ENCODE measurements at regions not wholly inside any gene's neighbourhood (a gene's known extent, or its start where the extent isn't known, plus 50 kb on each side); places are given as distances from the start of the nearest gene placed in this dataset.

- TF ChIP-seq CTCF (IDR thresholded peaks at IDR 0.05): no peak
- Histone ChIP-seq H3K27me3 (no peaks in the 10 kb centered on the region), H3K9me3 (no peaks in the 10 kb centered on the region), H3K4me1 (no peaks in the 10 kb centered on the region), H3K36me3 (no peaks in the 10 kb centered on the region), H3K27ac (no peak overlapping the region), H3K4me3 (no peak overlapping the region)
- DNase-seq (no peak), ATAC-seq (no peak)
- intact Hi-C loops (cut with DNase I): no loop called here
Measured at GRCh38 chr4:145297556-145297955, 117.2 kb upstream of the OTUD4 start.

GRCh38 chr4:145295547-145295946 is 115.2 kb upstream of the OTUD4 start:
- Histone ChIP-seq H3K9me3 (no peaks in the 10 kb centered on the region), H3K4me3 (no peak overlapping the region), H3K4me1 (no peaks in the 10 kb centered on the region), H3K36me3 (no peaks in the 10 kb centered on the region), H3K27me3 (no peaks in the 10 kb centered on the region), H3K27ac (no peak overlapping the region)
- TF ChIP-seq CTCF (IDR thresholded peaks at IDR 0.05): no peak
- intact Hi-C loops (cut with DNase I): no loop called here
- ATAC-seq (no peak), DNase-seq (no peak)

GRCh38 chr4:145295122-145295521 is 114.7 kb upstream of the OTUD4 start:
- ATAC-seq (no peak), DNase-seq (no peak)
- Histone ChIP-seq H3K27ac (no peak overlapping the region), H3K9me3 (no peaks in the 10 kb centered on the region), H3K4me1 (no peaks in the 10 kb centered on the region), H3K27me3 (no peaks in the 10 kb centered on the region), H3K36me3 (no peaks in the 10 kb centered on the region), H3K4me3 (no peak overlapping the region)
- intact Hi-C loops (cut with DNase I): no loop called here
- no peak for TF ChIP-seq CTCF (IDR thresholded peaks at IDR 0.05)

- no peak for ATAC-seq
- H3K27me3 ChIP-seq: no peaks in the 10 kb centered on the region
- H3K27ac ChIP-seq: no peak overlapping the region
- H3K36me3 ChIP-seq: no peaks in the 10 kb centered on the region
- no peak overlapping the region for H3K4me3 ChIP-seq
- TF ChIP-seq CTCF (IDR thresholded peaks at IDR 0.05): no peak
- H3K4me1 ChIP-seq: no peaks in the 10 kb centered on the region
- no peak for DNase-seq
- no peaks in the 10 kb centered on the region for H3K9me3 ChIP-seq
- intact Hi-C loops (cut with DNase I): no loop called here
Measured at GRCh38 chr4:145293658-145294057, 113.3 kb upstream of the OTUD4 start.

- no peaks in the 10 kb centered on the region for H3K4me1 ChIP-seq
- H3K27me3 ChIP-seq: no peaks in the 10 kb centered on the region
- DNase-seq (no peak), ATAC-seq (no peak)
- no peaks in the 10 kb centered on the region for H3K9me3 ChIP-seq
- H3K36me3 ChIP-seq: no peaks in the 10 kb centered on the region
- H3K27ac ChIP-seq: no peak overlapping the region
- H3K4me3 ChIP-seq: no peak overlapping the region
- TF ChIP-seq CTCF (IDR thresholded peaks at IDR 0.05): no peak
- intact Hi-C loops (cut with DNase I): no loop called here
Measured at GRCh38 chr4:145290955-145291354, 110.6 kb upstream of the OTUD4 start.

GRCh38 chr4:145289403-145290076 is 109.2 kb upstream of the OTUD4 start:
- Histone ChIP-seq H3K36me3 (no peaks in the 10 kb centered on the region), H3K4me1 (no peaks in the 10 kb centered on the region), H3K4me3 (no peak overlapping the region), H3K9me3 (no peaks in the 10 kb centered on the region), H3K27me3 (no peaks in the 10 kb centered on the region), H3K27ac (no peak overlapping the region)
- no peak for TF ChIP-seq CTCF (IDR thresholded peaks at IDR 0.05)
- ATAC-seq (no peak), DNase-seq (no peak)
- intact Hi-C loops (cut with DNase I): no loop called here

All from upper lobe of right lung (tissue), 1 donor.